ENCODE measurements at regions not wholly inside any gene's neighbourhood (a gene's known extent, or its start where the extent isn't known, plus 50 kb on each side); places are given as distances from the start of the nearest gene placed in this dataset.

- Histone ChIP-seq H3K27me3 (ENCODE audit: control insufficient read depth, insufficient read depth, low read length) (peaks cover 7% of the 10 kb centered on the region), H3K9me3 (ENCODE audit: control insufficient read depth, insufficient read depth, low read length) (no peaks in the 10 kb centered on the region), H3K27ac (ENCODE audit: low read depth, low read length) (no peak overlapping the region), H3K4me3 (ENCODE audit: low read depth, low read length) (no peak overlapping the region)
- DNase-seq (ENCODE audit: low read depth, low spot score): no peak
- no peak for TF ChIP-seq CTCF (IDR thresholded peaks at IDR 0.05; ENCODE audit: low read depth, low read length)
- ChIA-PET POLR2A (no interaction called here), CTCF (no interaction called here)
Measured at GRCh38 chr17:72268431-72268830, 147.6 kb downstream of the SOX9 start.

- Histone ChIP-seq H3K9me3 (ENCODE audit: control insufficient read depth, insufficient read depth, low read length) (no peaks in the 10 kb centered on the region; the same call in 1 of the 2 replicates), H3K4me3 (ENCODE audit: low read depth, low read length) (no peak overlapping the region), H3K27ac (ENCODE audit: low read depth, low read length) (no peak overlapping the region), H3K27me3 (ENCODE audit: control insufficient read depth, insufficient read depth, low read length) (peaks cover 5% of the 10 kb centered on the region)
- TF ChIP-seq CTCF (IDR thresholded peaks at IDR 0.05; ENCODE audit: low read depth, low read length): no peak
- ChIA-PET CTCF (no interaction called here), POLR2A (no interaction called here)
- no peak for DNase-seq (ENCODE audit: low read depth, low spot score)
Measured at GRCh38 chr17:72270273-72270924, 149.6 kb downstream of the SOX9 start.

GRCh38 chr17:72271603-72272002 lies 150.8 kb downstream of the SOX9 start:
- Histone ChIP-seq H3K27ac (ENCODE audit: low read depth, low read length) (no peak overlapping the region), H3K27me3 (ENCODE audit: control insufficient read depth, insufficient read depth, low read length) (peaks cover 3% of the 10 kb centered on the region), H3K9me3 (ENCODE audit: control insufficient read depth, insufficient read depth, low read length) (no peaks in the 10 kb centered on the region; the same call in 1 of the 2 replicates), H3K4me3 (ENCODE audit: low read depth, low read length) (no peak overlapping the region)
- ChIA-PET POLR2A (no interaction called here), CTCF (no interaction called here)
- TF ChIP-seq CTCF (IDR thresholded peaks at IDR 0.05; ENCODE audit: low read depth, low read length): no peak
- no peak for DNase-seq (ENCODE audit: low read depth, low spot score)

- no peak for DNase-seq (ENCODE audit: low read depth, low spot score)
- Histone ChIP-seq H3K27ac (ENCODE audit: low read depth, low read length) (no peak overlapping the region), H3K27me3 (ENCODE audit: control insufficient read depth, insufficient read depth, low read length) (no peaks in the 10 kb centered on the region), H3K9me3 (ENCODE audit: control insufficient read depth, insufficient read depth, low read length) (no peaks in the 10 kb centered on the region; the same call in 1 of the 2 replicates), H3K4me3 (ENCODE audit: low read depth, low read length) (no peak overlapping the region)
- TF ChIP-seq CTCF (IDR thresholded peaks at IDR 0.05; ENCODE audit: low read depth, low read length): no peak
- ChIA-PET POLR2A (no interaction called here), CTCF (no interaction called here)
Measured at GRCh38 chr17:72273289-72274056, 152.7 kb downstream of the SOX9 start.

DNA sequence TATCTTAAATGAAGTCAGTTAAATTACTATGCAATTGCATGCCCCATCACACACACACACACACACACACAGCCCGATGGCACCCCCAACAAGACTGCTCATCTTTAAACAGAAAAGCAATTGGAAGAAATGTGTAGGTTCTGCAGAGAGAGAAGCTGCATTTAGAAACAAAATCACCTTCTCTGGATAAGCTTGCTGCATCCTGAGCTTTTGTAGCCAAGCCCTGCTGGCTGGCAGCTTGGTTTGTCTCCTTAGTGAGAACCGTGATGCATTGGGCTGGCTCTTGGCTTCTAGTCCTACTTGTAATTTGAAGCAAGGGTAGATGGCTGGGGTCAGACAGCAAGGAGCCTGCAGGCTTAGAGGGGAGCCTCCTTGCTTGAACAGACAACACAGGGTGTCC lies 153.8 kb downstream of the SOX9 start:
- Histone ChIP-seq H3K9me3 (ENCODE audit: control insufficient read depth, insufficient read depth, low read length) (no peaks in the 10 kb centered on the region; the same call in none of the 2 replicates), H3K27ac (ENCODE audit: low read depth, low read length) (no peak overlapping the region), H3K27me3 (ENCODE audit: control insufficient read depth, insufficient read depth, low read length) (no peaks in the 10 kb centered on the region), H3K4me3 (ENCODE audit: low read depth, low read length) (no peak overlapping the region)
- ChIA-PET POLR2A (no interaction called here), CTCF (no interaction called here)
- DNase-seq (ENCODE audit: low read depth, low spot score): no peak
- TF ChIP-seq CTCF (IDR thresholded peaks at IDR 0.05; ENCODE audit: low read depth, low read length): no peak
